ENCODE measurements at regions not wholly inside any gene's neighbourhood (a gene's known extent, or its start where the extent isn't known, plus 50 kb on each side); places are given as distances from the start of the nearest gene placed in this dataset.
"Not testable (repeated sequence)": the region's sequence is repeated elsewhere in the genome, so short reads cannot be mapped to it uniquely, and the experiment has no call there.

GRCh38 chr2:187206471-187206870 lies 241.6 kb downstream of the CALCRL start:
- WGBS, 2 experiments (ENCODE audit: insufficient coverage in 2 of 2), result no CpG with 5 or more reads among the region's 1 CpG
- H3K4me1 ChIP-seq (ENCODE audit: control insufficient read depth, insufficient read depth, low read length, poor library complexity, severe bottlenecking), result no peaks in the 10 kb centered on the region
- H3K36me3 ChIP-seq (ENCODE audit: control insufficient read depth, insufficient read depth, low read length), result no peaks in the 10 kb centered on the region
- H3K27ac ChIP-seq (ENCODE audit: low read depth, low read length, severe bottlenecking), result no peak overlapping the region
- no peak overlapping the region for H3K4me3 ChIP-seq (ENCODE audit: extremely low read depth, insufficient read depth, low read length, poor library complexity, severe bottlenecking)
- H3K9me3 ChIP-seq (ENCODE audit: control insufficient read depth, low read length), result no peaks in the 10 kb centered on the region

GRCh38 chr2:187206071-187206470 lies 242.0 kb downstream of the CALCRL start:
- H3K4me3 ChIP-seq (ENCODE audit: extremely low read depth, insufficient read depth, low read length, poor library complexity, severe bottlenecking), result no peak overlapping the region
- H3K36me3 ChIP-seq (ENCODE audit: control insufficient read depth, insufficient read depth, low read length), result no peaks in the 10 kb centered on the region
- WGBS, 2 experiments (ENCODE audit: insufficient coverage in 2 of 2), result 58 to 86% methylated on average over 1 to 2 of the region's 4 CpGs
- peak overlapping the region; percentile 26 for H3K27ac ChIP-seq (ENCODE audit: low read depth, low read length, severe bottlenecking)
- no peaks in the 10 kb centered on the region for H3K4me1 ChIP-seq (ENCODE audit: control insufficient read depth, insufficient read depth, low read length, poor library complexity, severe bottlenecking)
- no peaks in the 10 kb centered on the region for H3K9me3 ChIP-seq (ENCODE audit: control insufficient read depth, low read length)

- Histone ChIP-seq H3K36me3 (ENCODE audit: control insufficient read depth, insufficient read depth, low read length) (no peaks in the 10 kb centered on the region), H3K9me3 (ENCODE audit: control insufficient read depth, low read length) (no peaks in the 10 kb centered on the region), H3K4me1 (ENCODE audit: control insufficient read depth, insufficient read depth, low read length, poor library complexity, severe bottlenecking) (no peaks in the 10 kb centered on the region), H3K27ac (ENCODE audit: low read depth, low read length, severe bottlenecking) (no peak overlapping the region), H3K4me3 (ENCODE audit: extremely low read depth, insufficient read depth, low read length, poor library complexity, severe bottlenecking) (no peak overlapping the region)
These were observed 249.9 kb downstream of the CALCRL start for GRCh38 chr2:187198136-187198535.

GRCh38 chr2:187194049-187194448 lies 254.0 kb downstream of the CALCRL start:
- Histone ChIP-seq H3K4me3 (ENCODE audit: extremely low read depth, insufficient read depth, low read length, poor library complexity, severe bottlenecking) (no peak overlapping the region), H3K9me3 (ENCODE audit: control insufficient read depth, low read length) (no peaks in the 10 kb centered on the region), H3K36me3 (ENCODE audit: control insufficient read depth, insufficient read depth, low read length) (no peaks in the 10 kb centered on the region), H3K4me1 (ENCODE audit: control insufficient read depth, insufficient read depth, low read length, poor library complexity, severe bottlenecking) (no peaks in the 10 kb centered on the region), H3K27ac (ENCODE audit: low read depth, low read length, severe bottlenecking) (no peak overlapping the region)

- H3K4me1 ChIP-seq (ENCODE audit: control insufficient read depth, insufficient read depth, low read length, poor library complexity, severe bottlenecking), result no peaks in the 10 kb centered on the region
- no peaks in the 10 kb centered on the region for H3K36me3 ChIP-seq (ENCODE audit: control insufficient read depth, insufficient read depth, low read length)
- no peak overlapping the region for H3K27ac ChIP-seq (ENCODE audit: low read depth, low read length, severe bottlenecking)
- H3K9me3 ChIP-seq (ENCODE audit: control insufficient read depth, low read length), result no peaks in the 10 kb centered on the region
- 88% methylated on average over 1 of the region's 4 CpGs; no CpG with 5 or more reads in 1 of the 2 experiments for WGBS, 2 experiments (ENCODE audit: insufficient coverage in 2 of 2)
- no peak overlapping the region for H3K4me3 ChIP-seq (ENCODE audit: extremely low read depth, insufficient read depth, low read length, poor library complexity, severe bottlenecking)
These were observed 259.0 kb downstream of the CALCRL start for GRCh38 chr2:187188783-187189631.

GRCh38 chr2:187187519-187187918 lies 260.5 kb downstream of the CALCRL start:
- no peaks in the 10 kb centered on the region for H3K9me3 ChIP-seq (ENCODE audit: control insufficient read depth, low read length)
- H3K27ac ChIP-seq (ENCODE audit: low read depth, low read length, severe bottlenecking), result no peak overlapping the region
- H3K4me1 ChIP-seq (ENCODE audit: control insufficient read depth, insufficient read depth, low read length, poor library complexity, severe bottlenecking), result no peaks in the 10 kb centered on the region
- no peak overlapping the region for H3K4me3 ChIP-seq (ENCODE audit: extremely low read depth, insufficient read depth, low read length, poor library complexity, severe bottlenecking)
- no peaks in the 10 kb centered on the region for H3K36me3 ChIP-seq (ENCODE audit: control insufficient read depth, insufficient read depth, low read length)

- Histone ChIP-seq H3K4me1 (ENCODE audit: control insufficient read depth, insufficient read depth, low read length, poor library complexity, severe bottlenecking) (no peaks in the 10 kb centered on the region), H3K36me3 (ENCODE audit: control insufficient read depth, insufficient read depth, low read length) (no peaks in the 10 kb centered on the region), H3K4me3 (ENCODE audit: extremely low read depth, insufficient read depth, low read length, poor library complexity, severe bottlenecking) (no peak overlapping the region), H3K27ac (ENCODE audit: low read depth, low read length, severe bottlenecking) (no peak overlapping the region), H3K9me3 (ENCODE audit: control insufficient read depth, low read length) (peaks cover 5% of the 10 kb centered on the region)
- WGBS, 2 experiments (ENCODE audit: insufficient coverage in 2 of 2), result 81 to 93% methylated on average over 3 of the region's 3 CpGs
These were observed 267.5 kb downstream of the CALCRL start for GRCh38 chr2:187180529-187180928.

GRCh38 chr2:187178876-187179275 lies 269.2 kb downstream of the CALCRL start:
- H3K4me3 ChIP-seq (ENCODE audit: extremely low read depth, insufficient read depth, low read length, poor library complexity, severe bottlenecking); H3K9me3 ChIP-seq (ENCODE audit: control insufficient read depth, low read length); H3K36me3 ChIP-seq (ENCODE audit: control insufficient read depth, insufficient read depth, low read length); H3K4me1 ChIP-seq (ENCODE audit: control insufficient read depth, insufficient read depth, low read length, poor library complexity, severe bottlenecking); H3K27ac ChIP-seq (ENCODE audit: low read depth, low read length, severe bottlenecking): not testable (repeated sequence)
- 40 to 83% methylated on average over 1 to 2 of the region's 3 CpGs for WGBS, 2 experiments (ENCODE audit: insufficient coverage in 2 of 2)

- Histone ChIP-seq H3K36me3 (ENCODE audit: control insufficient read depth, insufficient read depth, low read length) (no peaks in the 10 kb centered on the region), H3K9me3 (ENCODE audit: control insufficient read depth, low read length) (peaks cover 5% of the 10 kb centered on the region), H3K4me3 (ENCODE audit: extremely low read depth, insufficient read depth, low read length, poor library complexity, severe bottlenecking) (no peak overlapping the region), H3K27ac (ENCODE audit: low read depth, low read length, severe bottlenecking) (no peak overlapping the region), H3K4me1 (ENCODE audit: control insufficient read depth, insufficient read depth, low read length, poor library complexity, severe bottlenecking) (no peaks in the 10 kb centered on the region)
- WGBS, 2 experiments (ENCODE audit: insufficient coverage in 2 of 2), result 91 to 100% methylated on average over 6 of the region's 10 CpGs
These were observed 270.8 kb downstream of the CALCRL start for GRCh38 chr2:187177253-187177652.

- Histone ChIP-seq H3K36me3 (ENCODE audit: control insufficient read depth, insufficient read depth, low read length) (no peaks in the 10 kb centered on the region), H3K4me3 (ENCODE audit: extremely low read depth, insufficient read depth, low read length, poor library complexity, severe bottlenecking) (no peak overlapping the region), H3K9me3 (ENCODE audit: control insufficient read depth, low read length) (no peaks in the 10 kb centered on the region), H3K4me1 (ENCODE audit: control insufficient read depth, insufficient read depth, low read length, poor library complexity, severe bottlenecking) (no peaks in the 10 kb centered on the region), H3K27ac (ENCODE audit: low read depth, low read length, severe bottlenecking) (no peak overlapping the region)
- WGBS, 2 experiments (ENCODE audit: insufficient coverage in 2 of 2), result no CpG with 5 or more reads among the region's 1 CpG
These were observed 273.5 kb downstream of the CALCRL start for GRCh38 chr2:187174582-187174981.

GRCh38 chr2:187171318-187171717 lies 276.7 kb downstream of the CALCRL start:
- H3K4me3 ChIP-seq (ENCODE audit: extremely low read depth, insufficient read depth, low read length, poor library complexity, severe bottlenecking), result no peak overlapping the region
- no peaks in the 10 kb centered on the region for H3K9me3 ChIP-seq (ENCODE audit: control insufficient read depth, low read length)
- H3K4me1 ChIP-seq (ENCODE audit: control insufficient read depth, insufficient read depth, low read length, poor library complexity, severe bottlenecking), result no peaks in the 10 kb centered on the region
- 100% methylated on average over 1 of the region's 3 CpGs; no CpG with 5 or more reads in 1 of the 2 experiments for WGBS, 2 experiments (ENCODE audit: insufficient coverage in 2 of 2)
- H3K36me3 ChIP-seq (ENCODE audit: control insufficient read depth, insufficient read depth, low read length), result no peaks in the 10 kb centered on the region
- H3K27ac ChIP-seq (ENCODE audit: low read depth, low read length, severe bottlenecking), result no peak overlapping the region

All from mesodermal cell (in vitro differentiated cells).